ENCODE measurements at regions not wholly inside any gene's neighbourhood (a gene's known extent, or its start where the extent isn't known, plus 50 kb on each side); places are given as distances from the start of the nearest gene placed in this dataset.

GRCh38 chr3:26068890-26069289, 279.0 kb downstream of the OXSM start (continued):
- TF ChIP-seq ASH2L (IDR thresholded peaks at IDR 0.05; ENCODE audit: low read length) (no peak), NANOG (IDR thresholded peaks at IDR 0.05; ENCODE audit: insufficient read depth, low read depth, low read length, poor library complexity, severe bottlenecking) (no peak), CHD2 (IDR thresholded peaks at IDR 0.05; ENCODE audit: low read length) (no peak), YY1 (IDR thresholded peaks at IDR 0.05; ENCODE audit: low read depth, low read length) (no peak), RBBP5 (IDR thresholded peaks at IDR 0.05; ENCODE audit: borderline replicate concordance, low read depth, low read length) (no peak)
- TF ChIP-seq, protein P1, sequence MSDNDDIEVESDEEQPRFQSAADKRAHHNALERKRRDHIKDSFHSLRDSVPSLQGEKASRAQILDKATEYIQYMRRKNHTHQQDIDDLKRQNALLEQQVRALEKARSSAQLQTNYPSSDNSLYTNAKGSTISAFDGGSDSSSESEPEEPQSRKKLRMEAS (IDR thresholded peaks at IDR 0.05): no peak
